GM18868 (cell line): ENCODE measurements at regions not wholly inside any gene's neighbourhood (a gene's known extent, or its start where the extent isn't known, plus 50 kb on each side); places are given as distances from the start of the nearest gene placed in this dataset.

ENCODE experiments used
- ATAC-seq: cut with Tn5 transposase; IDR thresholded peaks from one replicate; pipeline ENCODE4 v1.9.1; 2021; ENCODE audit warnings: mild to moderate bottlenecking, moderate library complexity; ENCODE audit not compliant: unreplicated experiment

- no peak for ATAC-seq
Observed at GRCh38 chr17:69761767-69762321, 313.2 kb upstream of the KCNJ16 start.

GRCh38 chr17:69762359-69762758 lies 312.7 kb upstream of the KCNJ16 start:
- no peak for ATAC-seq

- ATAC-seq = no peak
Observed at GRCh38 chr17:69762766-69763165, 312.3 kb upstream of the KCNJ16 start.

- no peak for ATAC-seq
Observed at GRCh38 chr17:69763503-69763902, 311.5 kb upstream of the KCNJ16 start.

- ATAC-seq = no peak
Observed at GRCh38 chr17:69764146-69764545, 310.9 kb upstream of the KCNJ16 start.

- no peak for ATAC-seq
Observed at GRCh38 chr17:69769050-69769449, 306.0 kb upstream of the KCNJ16 start.

- ATAC-seq = no peak
Observed at GRCh38 chr17:69773081-69773480, 301.9 kb upstream of the KCNJ16 start.

GRCh38 chr17:69779378-69780214 lies 295.4 kb upstream of the KCNJ16 start:
- ATAC-seq = no peak

GRCh38 chr17:69783865-69784264 lies 291.2 kb upstream of the KCNJ16 start:
- no peak for ATAC-seq

GRCh38 chr17:69788957-69789356 lies 286.1 kb upstream of the KCNJ16 start:
- ATAC-seq = no peak

- ATAC-seq = no peak
Observed at GRCh38 chr17:69796078-69796477, 278.9 kb upstream of the KCNJ16 start.

- ATAC-seq = no peak
Observed at GRCh38 chr17:69800870-69801269, 274.2 kb upstream of the KCNJ16 start.

- no peak for ATAC-seq
Observed at GRCh38 chr17:69801368-69801767, 273.7 kb upstream of the KCNJ16 start.

- ATAC-seq = no peak
Observed at GRCh38 chr17:69802045-69802740, 272.8 kb upstream of the KCNJ16 start.

- no peak for ATAC-seq
Observed at GRCh38 chr17:69809331-69809730, 265.7 kb upstream of the KCNJ16 start.

GRCh38 chr17:69810326-69810965 lies 264.6 kb upstream of the KCNJ16 start:
- no peak for ATAC-seq

GRCh38 chr17:69812240-69812837 lies 262.7 kb upstream of the KCNJ16 start:
- ATAC-seq = no peak

GRCh38 chr17:69814031-69814430 lies 261.0 kb upstream of the KCNJ16 start:
- ATAC-seq = no peak

- ATAC-seq = no peak
Observed at GRCh38 chr17:69815406-69815805, 259.6 kb upstream of the KCNJ16 start.

GRCh38 chr17:69818467-69818866 lies 256.6 kb upstream of the KCNJ16 start:
- ATAC-seq = no peak
